Eye (tissue), 1 donor: ENCODE measurements at regions not wholly inside any gene's neighbourhood (a gene's known extent, or its start where the extent isn't known, plus 50 kb on each side); places are given as distances from the start of the nearest gene placed in this dataset.
"Not testable (repeated sequence)": the region's sequence is repeated elsewhere in the genome, so short reads cannot be mapped to it uniquely, and the experiment has no call there.

ENCODE experiments used
- DNase-seq: peaks from one replicate; pipeline ENCODE4 v3.0.0-alpha.2; 2015

DNA sequence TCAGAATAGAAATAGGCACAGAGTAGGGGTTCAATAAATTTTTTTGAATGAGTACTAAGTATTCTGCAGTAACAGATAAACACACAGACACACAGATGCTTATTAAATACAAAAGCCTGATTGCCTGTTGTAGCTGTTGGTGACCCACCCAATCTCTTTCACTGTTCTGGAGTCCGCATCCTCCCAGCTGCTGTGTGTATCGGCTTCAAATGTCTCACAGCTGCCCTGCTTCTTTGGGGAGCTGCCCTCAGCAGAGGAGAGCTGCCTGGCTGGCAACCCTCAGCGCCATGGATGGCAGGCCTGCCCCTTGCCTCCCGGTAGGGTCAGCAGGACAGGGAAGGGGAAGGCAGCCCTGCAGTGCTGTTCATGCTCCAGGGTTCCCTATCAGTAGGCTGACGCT lies 50.5 kb upstream of the PRNP start:
- DNase-seq, result no peak

DNA sequence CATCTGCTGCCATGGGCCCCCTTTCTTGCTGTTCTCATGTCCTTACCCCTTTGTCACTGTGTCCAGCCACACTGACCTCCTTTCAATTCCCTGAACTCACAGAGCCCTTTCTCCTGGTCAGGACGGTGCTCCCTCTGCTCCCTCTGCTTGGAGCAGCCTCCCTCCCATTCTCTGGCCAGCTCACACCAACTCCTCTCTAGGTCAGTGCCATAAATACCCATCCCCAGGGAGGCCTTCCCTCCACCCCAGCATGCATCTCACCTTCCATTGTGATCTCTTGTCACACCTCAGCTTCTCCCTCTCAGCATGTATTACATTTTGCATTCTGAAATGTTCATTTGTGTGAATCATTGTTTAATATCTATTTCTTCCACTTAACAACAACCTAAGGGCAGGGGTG lies 50.9 kb upstream of the PRNP start:
- no peak for DNase-seq

DNA sequence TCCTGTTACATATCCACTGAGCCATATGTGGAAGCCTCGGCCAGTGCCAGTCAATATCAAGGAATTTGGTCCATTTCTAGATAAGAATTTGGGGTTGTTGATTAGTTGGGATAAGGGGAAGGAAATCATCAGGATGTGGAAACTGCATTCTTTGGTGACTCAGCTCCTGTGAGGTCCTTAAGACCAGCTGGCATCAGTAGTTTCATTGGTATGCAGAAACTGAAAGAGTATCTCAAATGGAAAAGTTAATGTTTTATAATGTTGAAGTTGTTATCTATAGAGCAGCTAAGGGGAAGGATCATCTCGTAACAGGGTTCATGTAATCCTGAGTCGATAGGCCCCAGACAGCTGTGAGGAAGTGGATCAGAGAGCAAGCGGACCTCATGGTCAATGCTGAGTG lies 52.5 kb upstream of the PRNP start:
- no peak for DNase-seq

DNA sequence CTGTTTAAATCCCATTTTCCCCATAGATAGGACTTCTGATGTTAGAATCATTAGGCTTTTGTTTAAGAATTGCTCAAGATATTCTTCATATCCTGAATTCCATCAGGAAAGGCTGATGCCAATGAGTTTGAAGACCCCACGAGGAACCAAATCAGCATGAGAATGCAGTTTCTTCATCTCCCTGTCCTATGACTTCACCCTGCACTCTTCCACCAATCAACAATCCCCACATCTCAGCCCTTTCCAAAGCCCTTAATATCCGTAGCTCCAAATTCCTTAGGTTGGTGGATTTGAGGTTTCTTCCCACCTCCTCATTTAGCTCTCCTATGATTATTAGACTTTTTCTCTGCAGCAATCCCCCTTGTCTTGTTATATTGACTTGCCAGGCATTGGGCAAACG lies 52.9 kb upstream of the PRNP start:
- no peak for DNase-seq

DNA sequence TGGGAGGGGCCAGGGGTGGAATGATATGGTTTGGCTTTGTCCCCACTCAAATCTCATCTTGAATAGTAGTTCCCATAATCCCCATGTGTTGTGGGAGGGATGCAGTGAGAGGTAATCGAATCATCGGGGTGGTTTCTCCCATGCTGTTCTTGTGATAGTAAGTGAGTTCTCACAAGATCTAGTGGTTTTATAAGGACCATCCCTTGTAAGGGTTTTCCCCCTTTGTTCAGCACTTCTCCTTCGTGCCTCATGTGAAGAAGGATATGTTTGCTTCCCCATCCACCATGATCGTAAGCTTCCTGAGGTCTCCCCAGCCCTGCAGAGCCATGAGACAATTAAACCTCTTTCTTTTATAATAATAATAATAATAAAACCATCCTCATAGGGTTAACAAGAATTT lies 53.4 kb upstream of the PRNP start:
- no peak for DNase-seq

DNA sequence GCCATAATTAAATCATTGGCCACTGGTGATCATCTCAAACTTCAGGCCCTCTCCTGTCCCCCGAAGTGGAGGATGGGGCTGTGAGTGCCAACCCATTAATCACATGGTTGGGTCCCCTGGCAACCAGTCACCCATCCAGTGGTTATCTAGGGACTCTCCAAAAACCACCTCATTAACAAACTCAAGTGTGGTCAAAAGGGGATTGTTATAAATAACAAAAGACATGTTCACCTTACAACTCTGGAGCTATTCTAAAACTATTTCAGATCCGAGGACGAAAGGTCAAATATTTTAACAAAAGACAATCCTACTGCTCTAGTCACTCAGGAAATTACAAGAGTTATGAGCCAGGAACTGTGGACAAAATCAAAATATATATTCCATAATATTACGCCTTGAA lies 60.0 kb upstream of the PRNP start:
- no peak for DNase-seq

DNA sequence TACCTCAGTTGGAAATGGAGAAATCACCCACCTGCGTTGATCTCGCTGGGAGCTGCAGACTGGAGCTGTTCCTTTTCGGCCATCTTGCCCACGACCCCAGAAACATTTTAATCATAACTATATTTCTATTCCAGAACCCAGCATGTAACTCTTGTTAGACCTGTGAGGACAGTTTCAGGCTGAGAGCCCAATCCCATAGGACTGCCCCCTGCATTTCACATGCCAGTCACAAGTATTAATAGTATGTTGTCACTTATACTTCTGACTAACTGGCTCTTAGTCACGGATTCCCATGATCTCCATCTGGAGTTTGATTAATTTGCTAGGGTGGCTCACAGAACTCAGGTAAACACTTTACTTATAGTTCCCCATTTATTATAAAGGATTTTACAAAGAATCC lies 60.6 kb upstream of the PRNP start:
- DNase-seq, result no peak

DNA sequence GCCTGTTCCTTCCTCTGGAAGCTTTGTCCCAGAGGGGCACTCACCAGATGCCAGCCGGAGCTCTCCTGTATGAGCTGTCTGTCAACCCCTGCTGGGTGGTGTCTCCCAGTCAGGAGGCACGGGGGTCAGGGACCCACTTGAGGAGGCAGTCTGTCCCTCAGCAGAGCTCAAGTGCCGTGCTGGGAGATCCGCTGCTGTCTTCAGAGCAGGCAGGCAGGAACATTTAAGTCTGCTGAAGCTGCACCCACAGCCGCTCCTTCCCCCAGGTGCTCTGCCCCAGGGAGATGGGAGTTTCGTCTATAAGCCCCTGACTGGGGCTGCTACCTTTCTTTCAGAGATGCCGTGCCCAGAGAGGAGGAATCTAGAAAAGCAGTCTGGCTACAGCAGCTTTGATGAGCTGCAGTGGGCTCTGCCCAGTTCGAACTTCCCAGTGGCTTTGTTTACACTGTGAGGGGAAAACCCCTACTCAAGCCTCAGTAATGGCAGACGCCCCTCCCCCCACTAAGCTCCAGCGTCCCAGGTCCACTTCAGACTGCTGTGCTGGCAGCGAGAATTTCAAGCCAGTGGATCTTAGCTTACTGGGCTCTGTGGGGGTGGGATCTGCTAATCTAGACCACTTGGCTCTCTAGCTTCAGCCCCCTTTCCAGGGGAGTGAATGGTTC lies 61.5 kb upstream of the PRNP start:
- not testable (repeated sequence) for DNase-seq

DNA sequence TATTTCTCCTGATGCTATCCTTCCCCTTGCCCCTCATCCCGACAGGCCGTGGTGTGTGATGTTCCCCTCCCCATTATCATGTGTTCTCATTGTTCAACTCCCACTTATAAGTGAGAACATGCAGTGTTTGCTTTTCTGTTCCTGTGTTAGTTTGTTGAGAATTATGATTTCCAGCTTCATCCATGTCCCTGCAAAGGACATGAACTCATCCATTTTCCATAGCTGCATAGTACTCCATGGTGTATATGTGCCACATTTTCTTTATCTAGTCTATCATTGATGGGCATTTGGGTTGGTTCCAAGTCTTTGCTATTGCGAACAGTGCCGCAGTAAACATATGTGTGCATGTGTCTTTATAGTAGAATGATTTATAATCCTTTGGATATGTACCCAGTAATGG lies 67.1 kb upstream of the PRNP start:
- DNase-seq, result not testable (repeated sequence)

DNA sequence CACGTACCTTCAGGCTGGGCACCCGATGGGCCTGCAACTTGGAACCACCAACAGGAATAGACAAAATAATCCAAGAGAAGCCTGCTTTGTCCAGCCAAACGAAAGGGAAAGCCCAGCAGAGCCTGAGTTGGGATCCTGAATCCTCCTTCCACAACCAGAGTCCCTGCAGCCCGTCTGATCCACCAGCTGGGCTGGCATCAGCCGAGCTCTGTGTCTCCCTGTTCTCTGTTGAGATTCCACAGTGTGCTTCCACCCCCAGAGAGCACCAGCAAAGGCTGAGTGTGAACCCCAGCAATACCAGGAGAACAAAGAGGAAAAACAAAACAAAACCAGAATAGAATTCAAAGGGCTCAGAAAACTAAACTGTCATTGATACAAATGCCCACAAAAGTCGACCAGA lies 68.8 kb upstream of the PRNP start:
- DNase-seq, result no peak

DNA sequence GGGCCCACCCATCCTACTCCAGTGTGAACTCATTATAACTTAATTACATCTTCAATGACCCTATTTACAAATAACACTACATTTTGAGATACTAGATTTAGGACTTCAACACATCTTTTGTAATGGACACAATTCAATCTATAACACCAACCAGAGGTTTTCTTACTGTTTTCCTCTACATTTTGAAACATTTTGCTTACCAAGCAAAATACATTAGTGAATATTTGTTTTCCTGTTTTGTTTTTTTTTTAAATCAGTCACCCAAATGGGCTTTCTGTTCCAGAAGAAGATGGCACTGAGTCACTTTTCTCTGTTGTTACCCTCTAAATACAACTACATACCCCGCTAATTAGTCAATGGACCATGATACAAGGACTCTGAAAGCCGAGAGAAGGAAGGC lies 69.2 kb upstream of the PRNP start:
- no peak for DNase-seq

DNA sequence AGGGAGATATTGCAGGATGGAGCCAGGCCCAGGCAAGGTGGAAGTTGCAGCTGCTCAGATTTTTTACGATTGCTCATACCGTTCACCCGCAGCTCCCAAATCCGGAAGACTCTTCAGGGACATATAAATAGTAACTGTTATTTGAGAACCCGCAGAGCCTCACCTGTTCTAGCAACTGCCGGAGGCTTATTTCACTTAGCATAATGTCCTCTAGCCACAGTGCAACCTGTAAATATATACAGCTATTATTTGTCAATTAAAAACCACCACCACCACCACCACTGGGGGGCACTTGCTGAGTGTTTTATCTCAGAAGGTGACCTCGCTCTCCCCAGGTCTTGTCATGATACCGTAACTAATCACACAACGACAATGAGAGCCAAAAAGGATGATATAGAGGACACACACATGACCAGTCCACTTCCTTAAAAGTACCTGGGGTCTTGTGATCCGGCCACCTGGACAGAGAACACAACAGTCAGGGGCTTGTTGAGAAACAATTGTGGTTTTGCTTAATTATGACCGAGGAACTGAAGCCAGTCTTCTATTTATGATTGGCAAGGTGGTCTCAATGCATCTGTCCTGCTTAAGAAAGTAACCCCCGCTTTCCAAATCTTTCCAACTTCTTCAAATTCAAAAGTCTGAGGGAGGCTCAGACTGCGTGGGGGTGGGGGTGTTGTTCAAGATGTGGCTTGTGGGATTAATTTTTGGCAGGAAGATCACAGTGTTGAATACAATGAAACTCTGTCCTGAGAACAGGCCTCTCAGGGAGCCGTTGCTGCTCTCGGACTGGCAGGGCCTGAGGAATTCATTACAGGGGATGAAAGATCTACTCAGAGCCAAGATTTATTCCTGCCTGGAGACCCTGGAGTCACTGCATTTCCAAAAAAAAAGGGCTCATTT lies 72.3 kb upstream of the PRNP start:
- DNase-seq, result peak; percentile 48

DNA sequence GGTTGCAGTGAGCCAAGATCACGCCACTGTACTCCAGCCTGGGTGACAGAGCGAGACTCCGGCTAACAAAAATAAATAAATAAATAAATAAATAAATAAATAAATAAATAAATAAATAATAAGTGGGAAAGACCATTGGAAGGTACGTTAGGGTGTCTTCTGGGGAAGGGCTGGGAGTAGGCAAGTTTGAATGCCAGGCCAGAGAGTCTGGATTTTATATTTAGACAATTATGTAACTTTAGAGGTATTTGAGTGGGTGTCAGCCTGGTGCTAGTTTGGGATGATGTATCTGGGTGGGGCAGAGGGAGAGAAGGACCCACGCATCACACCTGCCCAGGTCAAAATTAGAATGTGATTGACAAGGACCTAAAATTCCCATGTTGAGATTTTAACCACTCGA lies 73.1 kb upstream of the PRNP start:
- no peak for DNase-seq

DNA sequence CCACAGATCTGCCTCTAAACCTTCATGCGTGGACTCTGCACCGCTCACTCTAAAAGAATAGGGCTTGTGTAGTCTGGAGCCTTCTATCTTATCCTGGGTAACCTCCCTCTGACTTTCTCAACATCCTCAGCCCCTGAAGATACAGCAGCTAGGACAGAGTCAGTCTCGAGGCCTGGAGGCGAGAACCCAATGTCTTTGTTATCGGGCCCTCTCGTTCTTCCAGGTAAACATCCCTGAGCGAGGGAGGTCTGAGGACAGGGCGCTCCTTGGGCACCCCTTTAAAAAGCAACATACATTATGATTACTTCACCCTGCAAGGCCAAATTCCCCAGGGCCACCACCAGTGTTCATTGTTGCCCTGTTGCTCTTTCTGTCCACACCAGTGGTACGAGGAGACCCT lies 75.4 kb upstream of the PRNP start:
- DNase-seq, result no peak

DNA sequence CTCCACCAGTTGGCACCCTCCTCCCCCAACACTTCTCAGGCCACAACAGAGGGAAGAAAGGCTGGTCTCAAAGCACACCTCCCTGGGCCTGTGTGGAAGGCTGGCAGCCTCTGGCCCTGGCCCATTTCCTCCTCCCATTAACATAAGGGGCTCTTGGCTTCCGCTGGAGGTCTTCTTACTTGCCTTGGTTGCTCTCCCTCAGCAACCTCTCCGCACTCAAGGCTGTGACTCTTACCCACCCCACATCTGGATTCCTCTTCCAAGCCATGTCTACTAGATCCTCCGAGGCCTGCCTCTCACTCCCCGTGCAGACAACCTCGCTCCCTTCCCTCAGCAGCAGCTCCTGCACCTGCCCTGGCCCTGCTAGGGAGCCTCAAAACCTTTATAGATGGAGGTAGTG lies 76.7 kb upstream of the PRNP start:
- DNase-seq, result no peak

DNA sequence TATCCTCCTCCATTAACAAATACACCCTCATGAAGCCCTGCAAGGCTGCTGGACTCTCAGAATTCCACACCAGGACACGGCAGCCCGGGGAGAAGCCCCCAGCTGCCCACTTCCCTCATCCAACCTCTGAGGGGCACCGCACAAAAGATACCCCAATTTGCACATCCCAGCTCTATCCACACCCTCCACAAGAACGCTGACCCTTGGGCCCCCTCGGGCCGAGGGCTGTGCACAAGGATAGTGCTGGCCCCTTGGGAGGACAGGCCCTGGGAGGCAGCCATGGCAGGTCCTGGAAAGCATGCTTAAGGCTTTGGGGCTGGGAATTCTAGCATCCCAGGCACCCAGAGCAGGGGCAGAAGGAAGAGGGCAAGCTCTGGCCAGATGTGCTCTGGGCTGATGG lies 77.4 kb upstream of the PRNP start:
- DNase-seq, result no peak

DNA sequence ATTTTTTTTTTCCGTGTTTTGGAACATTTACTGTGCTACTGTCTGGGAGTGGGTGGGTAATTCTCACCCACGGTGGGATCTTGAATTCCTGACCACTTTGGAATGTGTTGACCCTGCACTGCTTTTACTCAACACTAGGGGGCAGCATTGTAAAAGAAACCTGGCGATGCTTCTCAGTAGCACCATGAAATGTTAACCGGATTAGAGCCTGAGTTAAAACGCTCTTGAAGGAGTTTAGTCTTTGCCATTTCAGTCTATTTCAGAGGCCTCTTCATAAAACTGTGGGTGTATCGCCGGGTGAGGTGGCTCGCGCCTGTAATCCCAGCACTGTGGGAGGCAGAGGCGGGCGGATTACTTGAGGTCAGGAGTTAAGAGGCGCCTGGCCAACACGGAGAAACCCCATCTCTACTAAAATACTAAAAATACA lies 79.0 kb upstream of the PRNP start:
- DNase-seq, result peak; percentile 90

DNA sequence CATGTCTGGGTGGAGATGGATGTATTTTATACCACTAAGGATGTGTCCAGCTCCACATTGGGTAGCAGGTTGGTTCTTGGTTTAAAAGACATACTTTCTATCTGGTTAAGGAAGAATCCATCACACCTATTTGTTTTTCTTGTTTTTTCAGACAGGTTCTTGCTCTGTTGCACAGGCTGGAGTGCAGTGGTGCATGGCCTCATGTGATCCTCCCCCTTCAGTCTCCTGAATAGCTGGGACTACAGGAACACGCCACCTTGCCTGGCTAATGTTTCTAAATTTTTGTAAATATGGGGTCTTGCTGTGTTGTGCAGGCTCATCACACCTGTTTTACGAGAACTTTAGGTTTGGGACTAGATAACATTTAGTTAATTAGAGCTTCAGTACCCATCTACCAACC lies 80.2 kb upstream of the PRNP start:
- DNase-seq, result no peak

DNA sequence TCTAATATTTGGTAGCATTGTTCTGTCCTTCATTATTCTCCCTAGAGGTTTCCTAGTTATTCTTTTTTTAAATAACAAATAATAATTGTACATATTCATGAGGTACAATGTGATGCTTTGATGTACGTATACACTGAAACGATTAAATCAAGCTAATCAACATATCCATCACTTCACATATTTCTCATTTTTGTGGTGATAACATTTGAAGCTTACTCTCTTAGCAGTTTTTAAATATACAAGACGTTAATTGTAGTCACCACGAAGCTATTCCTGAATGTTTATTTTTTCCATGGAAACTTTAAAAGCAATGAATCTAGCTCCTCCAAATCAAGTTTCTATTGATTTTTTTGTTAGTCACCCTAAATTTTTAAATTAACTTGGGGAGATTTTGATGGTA lies 81.1 kb upstream of the PRNP start:
- no peak for DNase-seq

DNA sequence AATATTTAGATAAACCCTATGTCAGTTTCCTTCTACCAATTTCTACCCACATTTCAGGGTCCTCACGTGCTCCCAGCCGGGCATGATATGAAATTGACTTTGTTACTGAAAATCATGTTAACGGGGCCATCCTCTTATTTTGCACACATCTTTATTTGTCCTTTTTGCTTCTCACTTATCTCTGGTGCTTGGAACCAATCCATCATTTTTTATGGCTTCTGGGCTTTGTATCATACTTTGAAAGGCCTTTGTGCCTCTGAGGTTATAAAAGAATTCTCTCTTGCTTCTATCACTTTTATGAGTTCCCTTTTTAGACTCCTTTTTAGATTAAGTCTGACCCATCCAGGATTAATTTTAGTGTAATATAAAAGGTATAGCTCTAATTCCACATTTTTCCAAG lies 81.7 kb upstream of the PRNP start:
- no peak for DNase-seq

DNA sequence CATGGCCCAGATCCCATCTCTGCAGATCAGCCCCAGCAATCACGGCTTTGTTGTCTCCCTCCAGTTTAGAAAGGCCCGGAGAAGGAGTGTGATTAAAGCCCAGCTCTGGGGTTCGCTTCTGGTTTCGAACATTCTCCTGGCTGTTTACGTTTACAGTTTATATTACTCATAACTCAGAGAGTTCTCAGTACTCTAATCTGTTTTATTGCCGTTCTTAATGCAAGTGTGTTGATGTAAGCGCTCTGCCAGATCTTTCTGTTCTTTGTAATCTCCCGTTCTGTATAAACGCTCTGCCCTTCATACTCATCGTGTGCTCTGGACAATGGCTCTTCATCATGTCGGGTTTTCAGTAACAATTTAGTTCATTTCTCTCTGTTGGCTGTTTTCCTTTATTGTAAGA lies 82.5 kb upstream of the PRNP start:
- DNase-seq, result no peak

DNA sequence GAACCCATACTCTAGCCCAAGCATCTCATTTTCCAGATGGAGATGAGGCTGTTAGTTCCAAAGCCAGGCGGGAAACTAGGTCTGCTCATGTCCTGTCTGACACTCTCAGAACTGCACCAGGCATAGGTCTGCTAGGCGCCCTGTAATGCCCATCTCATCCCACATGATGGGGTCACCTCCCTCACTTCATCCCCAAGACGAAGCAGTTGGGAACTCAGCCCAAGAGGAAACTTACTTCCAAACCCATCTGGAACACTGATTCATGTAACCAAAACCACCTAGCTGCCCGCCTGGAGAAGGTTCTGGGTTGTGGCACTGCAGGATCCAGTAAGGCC lies 84.0 kb upstream of the PRNP start:
- no peak for DNase-seq

DNA sequence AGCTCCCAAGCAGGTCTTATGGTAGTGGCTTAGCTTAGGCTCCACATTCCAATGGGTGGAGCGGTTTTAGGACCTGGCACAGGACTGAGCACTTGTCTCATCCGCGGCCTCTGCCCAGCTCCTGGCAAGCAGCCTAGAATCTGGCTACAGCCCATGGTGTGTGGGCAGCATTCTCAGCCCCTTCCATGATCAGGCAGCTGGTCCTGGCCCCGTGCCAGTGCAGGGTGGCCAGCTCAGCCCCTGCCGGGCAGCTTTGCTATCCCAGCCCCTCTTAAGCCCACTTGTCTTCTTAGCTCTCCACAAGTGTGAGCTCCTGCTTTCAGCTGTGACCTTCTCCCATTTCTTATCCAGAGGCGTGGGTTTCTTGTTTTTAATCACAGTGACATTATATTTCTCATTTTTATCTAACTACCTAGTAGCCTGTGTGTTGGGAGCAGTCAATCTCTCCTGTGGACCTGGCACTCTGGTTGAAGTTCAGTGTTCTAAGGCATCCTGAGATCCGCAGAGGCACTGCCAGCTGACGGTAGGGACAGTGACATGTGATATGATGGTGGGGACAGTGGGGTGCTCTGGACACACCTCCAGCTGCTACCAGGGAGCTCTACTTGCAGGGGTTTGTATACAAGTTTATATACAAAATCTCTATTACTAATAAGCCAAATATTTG lies 84.5 kb upstream of the PRNP start:
- peak; percentile 35 for DNase-seq

DNA sequence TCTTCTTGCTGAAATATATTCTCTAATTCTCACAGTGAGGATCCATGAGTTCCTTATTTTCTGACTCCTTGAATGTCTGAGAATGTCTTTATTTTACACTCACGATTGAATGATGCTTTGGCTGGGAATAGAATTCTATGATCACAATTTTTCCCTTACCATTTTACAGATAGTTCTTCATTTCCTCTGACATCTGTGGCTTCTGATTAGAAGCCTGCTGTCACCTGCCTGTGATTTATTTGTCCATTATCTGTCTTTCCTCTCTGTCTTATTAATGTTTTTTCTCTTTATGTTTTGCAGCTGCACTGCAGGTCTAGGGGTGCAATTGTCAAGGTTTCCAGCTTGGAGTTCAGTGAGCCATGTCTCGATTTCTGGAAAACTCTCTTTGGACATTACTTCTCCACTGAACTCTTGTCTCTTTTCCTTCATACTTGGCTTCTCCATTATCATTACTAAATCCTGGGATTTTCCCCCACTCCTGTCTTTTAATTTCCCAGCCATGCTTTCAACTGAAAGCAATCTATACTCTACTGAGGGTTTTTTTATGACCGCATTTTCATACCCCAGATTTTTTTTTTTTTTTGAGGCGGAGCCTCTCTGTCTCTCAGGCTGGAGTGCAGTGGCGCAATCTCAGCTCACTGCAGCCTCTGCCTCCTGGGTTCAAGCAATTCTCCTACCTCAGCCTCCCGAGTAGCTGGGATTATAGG lies 85.8 kb upstream of the PRNP start:
- no peak for DNase-seq
